Progenitor cell of endocrine pancreas (in vitro differentiated cells): ENCODE measurements at regions not wholly inside any gene's neighbourhood (a gene's known extent, or its start where the extent isn't known, plus 50 kb on each side); places are given as distances from the start of the nearest gene placed in this dataset.

ENCODE experiments used
- DNase-seq: peaks from one replicate; pipeline ENCODE4 v3.0.0; 2021; ENCODE audit warnings: low spot score; ENCODE audit not compliant: unreplicated experiment
- H3K27ac Mint-ChIP-seq: 2 replicates; pipeline ENCODE4 v1.8.0; 2021; ENCODE audit warnings: mild to moderate bottlenecking, moderate library complexity, mixed read lengths
- H3K27me3 Mint-ChIP-seq: 2 replicates; pipeline ENCODE4 v1.8.0; 2021; ENCODE audit warnings: mixed read lengths
- H3K36me3 Mint-ChIP-seq: 2 replicates; pipeline ENCODE4 v1.8.0; 2022; ENCODE audit warnings: mixed read lengths; ENCODE audit not compliant: insufficient read depth
- H3K4me1 Mint-ChIP-seq: 2 replicates; pipeline ENCODE4 v1.8.0; 2021; ENCODE audit warnings: low read depth, mixed read lengths
- H3K4me3 Mint-ChIP-seq: 2 replicates; pipeline ENCODE4 v1.8.0; 2021; ENCODE audit warnings: low read depth, mild to moderate bottlenecking, moderate library complexity, mixed read lengths
- H3K9me3 Mint-ChIP-seq: 2 replicates; pipeline ENCODE4 v1.8.0; 2021; ENCODE audit warnings: low read depth, mixed read lengths
- TF ChIP-seq, protein P1 (sequence below): fragments of 200-600 bp; sonication (generic); IDR thresholded peaks from one replicate; pipeline ENCODE4 v1.5.0; 2021; ENCODE audit warnings: antibody characterized with exemption, mild to moderate bottlenecking; ENCODE audit not compliant: unreplicated experiment

DNA sequence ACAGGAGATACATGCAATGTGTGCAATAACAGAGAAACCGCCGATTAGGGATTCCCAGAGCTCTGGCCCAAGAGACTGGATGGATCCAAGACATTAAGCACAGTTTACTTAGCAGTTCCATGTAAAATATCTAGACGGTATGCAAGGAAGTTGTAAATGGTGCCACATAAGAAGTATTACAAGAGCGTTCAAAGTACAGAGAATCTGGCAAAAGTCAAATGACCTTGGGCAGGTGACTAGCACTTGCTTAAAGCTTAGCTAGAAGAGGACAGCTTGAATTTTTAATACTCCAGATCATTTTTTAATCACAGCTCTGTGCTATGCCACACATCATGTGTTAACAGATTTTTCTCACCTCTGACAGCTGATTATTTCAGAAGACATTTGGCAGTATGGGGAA, 72.3 kb upstream of the TNPO1 start:
- Mint-ChIP-seq H3K4me3 (no peak overlapping the region), H3K9me3 (peaks cover 5% of the 10 kb centered on the region), H3K27me3 (peaks cover 6% of the 10 kb centered on the region), H3K27ac (no peak overlapping the region), H3K36me3 (no peaks in the 10 kb centered on the region), H3K4me1 (peaks cover 4% of the 10 kb centered on the region)
- no peak for DNase-seq
- TF ChIP-seq, protein P1, sequence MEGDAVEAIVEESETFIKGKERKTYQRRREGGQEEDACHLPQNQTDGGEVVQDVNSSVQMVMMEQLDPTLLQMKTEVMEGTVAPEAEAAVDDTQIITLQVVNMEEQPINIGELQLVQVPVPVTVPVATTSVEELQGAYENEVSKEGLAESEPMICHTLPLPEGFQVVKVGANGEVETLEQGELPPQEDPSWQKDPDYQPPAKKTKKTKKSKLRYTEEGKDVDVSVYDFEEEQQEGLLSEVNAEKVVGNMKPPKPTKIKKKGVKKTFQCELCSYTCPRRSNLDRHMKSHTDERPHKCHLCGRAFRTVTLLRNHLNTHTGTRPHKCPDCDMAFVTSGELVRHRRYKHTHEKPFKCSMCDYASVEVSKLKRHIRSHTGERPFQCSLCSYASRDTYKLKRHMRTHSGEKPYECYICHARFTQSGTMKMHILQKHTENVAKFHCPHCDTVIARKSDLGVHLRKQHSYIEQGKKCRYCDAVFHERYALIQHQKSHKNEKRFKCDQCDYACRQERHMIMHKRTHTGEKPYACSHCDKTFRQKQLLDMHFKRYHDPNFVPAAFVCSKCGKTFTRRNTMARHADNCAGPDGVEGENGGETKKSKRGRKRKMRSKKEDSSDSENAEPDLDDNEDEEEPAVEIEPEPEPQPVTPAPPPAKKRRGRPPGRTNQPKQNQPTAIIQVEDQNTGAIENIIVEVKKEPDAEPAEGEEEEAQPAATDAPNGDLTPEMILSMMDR, result no peak

DNA sequence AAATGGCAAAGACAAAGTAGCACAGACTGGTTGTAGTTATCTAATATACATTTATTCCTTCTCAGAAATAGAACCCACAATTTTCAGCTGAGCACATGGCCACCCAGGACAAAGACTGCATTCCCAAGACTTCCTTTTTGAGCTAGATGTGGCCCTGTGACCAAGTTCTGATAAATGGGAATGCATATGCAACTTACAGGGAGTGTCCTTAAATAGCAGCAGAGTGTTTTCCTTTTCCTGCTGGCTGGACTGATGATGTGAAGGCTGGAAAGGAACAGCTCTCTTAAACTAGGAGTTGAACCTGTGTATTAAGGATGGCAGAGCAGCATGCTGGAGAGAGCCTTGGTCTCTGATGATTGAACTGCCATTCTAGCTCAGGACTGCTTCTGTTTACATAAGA, 74.7 kb upstream of the TNPO1 start:
- TF ChIP-seq, protein P1, result no peak
- no peak for DNase-seq
- Mint-ChIP-seq H3K27me3 (peaks cover 6% of the 10 kb centered on the region), H3K36me3 (no peaks in the 10 kb centered on the region), H3K4me1 (peaks cover 4% of the 10 kb centered on the region), H3K9me3 (no peaks in the 10 kb centered on the region), H3K4me3 (no peak overlapping the region), H3K27ac (no peak overlapping the region)

DNA sequence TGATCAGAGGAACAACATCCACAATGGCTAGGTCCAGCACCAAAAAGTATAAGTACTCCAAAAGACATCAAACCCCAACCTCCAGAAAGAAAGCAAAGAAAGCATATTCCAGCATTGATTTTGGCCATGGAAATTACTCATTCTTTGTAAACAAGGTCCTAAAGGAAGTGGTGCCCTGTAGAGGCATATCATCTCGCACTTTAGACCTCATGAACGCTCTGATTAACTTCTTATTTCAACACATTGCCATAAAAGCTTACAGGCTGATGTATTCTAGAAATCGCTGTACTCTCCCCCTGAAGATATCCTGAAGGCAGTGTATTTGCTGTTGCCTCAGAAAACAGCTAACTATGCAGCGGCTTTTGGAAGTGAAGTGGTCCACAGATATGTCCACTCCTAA, 82.7 kb upstream of the TNPO1 start:
- peaks cover 21% of the 10 kb centered on the region for H3K9me3 Mint-ChIP-seq
- H3K4me3 Mint-ChIP-seq, result no peak overlapping the region
- H3K27me3 Mint-ChIP-seq, result no peaks in the 10 kb centered on the region
- H3K27ac Mint-ChIP-seq, result no peak overlapping the region
- no peak for DNase-seq
- H3K4me1 Mint-ChIP-seq, result no peaks in the 10 kb centered on the region
- TF ChIP-seq, protein P1, result no peak
- H3K36me3 Mint-ChIP-seq, result no peaks in the 10 kb centered on the region

DNA sequence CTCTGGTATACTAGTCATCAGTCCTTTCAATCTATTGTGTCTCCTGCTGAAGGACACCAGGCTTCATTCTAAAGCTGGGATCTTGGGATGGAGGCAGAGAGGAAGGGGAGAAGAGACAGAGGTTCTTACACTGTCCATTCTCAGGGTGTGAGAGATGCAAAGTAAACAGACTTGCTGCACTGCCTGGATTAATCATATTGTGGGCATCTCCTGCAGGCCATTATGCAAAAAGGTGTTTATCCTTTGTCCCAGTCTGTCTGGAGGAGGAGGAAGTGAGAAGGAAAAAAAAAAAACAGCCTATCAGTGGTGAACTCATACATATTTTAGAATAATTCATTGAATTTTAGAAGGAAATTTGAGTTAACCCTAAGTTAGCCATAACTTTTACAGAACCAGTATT, 92.9 kb upstream of the TNPO1 start:
- TF ChIP-seq, protein P1, result no peak
- no peak overlapping the region for H3K4me3 Mint-ChIP-seq
- no peaks in the 10 kb centered on the region for H3K36me3 Mint-ChIP-seq
- H3K27ac Mint-ChIP-seq, result no peak overlapping the region
- no peaks in the 10 kb centered on the region for H3K9me3 Mint-ChIP-seq
- H3K4me1 Mint-ChIP-seq, result peaks cover 5% of the 10 kb centered on the region
- no peaks in the 10 kb centered on the region for H3K27me3 Mint-ChIP-seq
- no peak for DNase-seq

DNA sequence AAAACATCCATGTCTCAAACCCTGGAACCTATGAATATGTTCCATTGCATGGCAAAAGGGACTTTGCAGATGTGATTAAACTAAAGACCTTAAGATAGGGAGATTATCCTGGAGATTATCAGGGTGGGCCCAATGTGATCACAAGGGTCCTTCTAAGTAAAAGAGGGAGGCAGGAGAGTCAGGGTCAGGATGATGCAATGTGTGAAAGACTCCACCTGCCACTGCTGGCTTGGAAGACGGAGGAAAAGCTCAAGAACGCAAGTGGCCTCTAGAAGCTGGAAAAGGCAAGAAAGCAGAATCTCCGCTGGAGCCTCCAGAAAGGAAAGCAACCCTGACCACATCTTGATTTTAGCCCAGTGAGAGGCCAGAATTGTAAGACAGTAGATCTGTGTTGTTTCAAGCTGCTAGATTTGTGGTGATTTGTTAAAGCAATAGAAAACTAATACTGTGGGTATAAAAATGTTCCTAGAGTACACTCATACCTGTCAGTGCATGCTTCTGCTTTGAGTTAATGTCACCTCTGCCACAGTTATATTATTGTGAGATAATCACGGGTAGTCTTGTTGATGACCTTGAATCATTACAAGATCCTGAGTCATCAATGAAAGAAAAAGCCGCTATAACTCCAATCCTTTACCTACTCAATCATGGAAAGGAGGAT, 93.5 kb upstream of the TNPO1 start:
- H3K27ac Mint-ChIP-seq, result no peak overlapping the region
- H3K36me3 Mint-ChIP-seq, result no peaks in the 10 kb centered on the region
- H3K4me1 Mint-ChIP-seq, result peaks cover 5% of the 10 kb centered on the region
- H3K9me3 Mint-ChIP-seq, result no peaks in the 10 kb centered on the region
- H3K4me3 Mint-ChIP-seq, result no peak overlapping the region
- no peak for DNase-seq
- TF ChIP-seq, protein P1, result no peak
- H3K27me3 Mint-ChIP-seq, result no peaks in the 10 kb centered on the region
